OCI-LY1 (cell line): ENCODE measurements at regions not wholly inside any gene's neighbourhood (a gene's known extent, or its start where the extent isn't known, plus 50 kb on each side); places are given as distances from the start of the nearest gene placed in this dataset.

Source experiments
- H2AFZ ChIP-seq: fragments of 200-600 bp; sonication (generic), shearing (Covaris generic); 2 replicates; pipeline ENCODE4 v1.6.0; 2014; ENCODE audit warnings: antibody characterized with exemption, mild to moderate bottlenecking, low read length
- H3F3A ChIP-seq: fragments of 200-600 bp; sonication (generic), shearing (Covaris generic); 2 replicates; pipeline ENCODE4 v1.6.0; 2014; ENCODE audit warnings: mild to moderate bottlenecking, antibody characterized with exemption, low read length, moderate library complexity; ENCODE audit not compliant: insufficient read depth
- H3K27ac ChIP-seq: fragments of 200-600 bp; sonication (generic); 2 replicates; pipeline ENCODE4 v1.5.1; 2014; ENCODE audit warnings: low read length, mixed run types, mild to moderate bottlenecking, low read depth; ENCODE audit not compliant: poor library complexity, severe bottlenecking
- H3K27me3 ChIP-seq: fragments of 200-600 bp; sonication (generic); 2 replicates; pipeline ENCODE4 v1.6.0; 2014; ENCODE audit warnings: antibody characterized with exemption, mild to moderate bottlenecking, low read length, moderate library complexity; ENCODE audit not compliant: insufficient read depth
- H3K36me3 ChIP-seq: fragments of 200-600 bp; sonication (generic); 2 replicates; pipeline ENCODE4 v1.6.1; 2014; ENCODE audit warnings: mild to moderate bottlenecking, antibody characterized with exemption, low read length, moderate library complexity, mixed read lengths; ENCODE audit not compliant: insufficient read depth
- H3K4me1 ChIP-seq: fragments of 200-600 bp; sonication (generic); 2 replicates; pipeline ENCODE4 v1.5.1; 2014; ENCODE audit warnings: mild to moderate bottlenecking, low read length, moderate library complexity; ENCODE audit not compliant: insufficient read depth, severe bottlenecking
- H3K4me2 ChIP-seq: fragments of 200-600 bp; sonication (generic), shearing (Covaris generic); 2 replicates; pipeline ENCODE4 v1.6.1; 2014; ENCODE audit warnings: low read length
- H3K4me3 ChIP-seq: fragments of 200-600 bp; sonication (generic); 2 replicates; pipeline ENCODE4 v1.5.1; 2014; ENCODE audit warnings: low read length, low read depth, mild to moderate bottlenecking, mixed read lengths; ENCODE audit not compliant: poor library complexity, severe bottlenecking
- H3K79me2 ChIP-seq: fragments of 200-600 bp; shearing (Covaris generic); 2 replicates; pipeline ENCODE4 v1.6.1; 2016; ENCODE audit warnings: mixed run types, low read length, mixed read lengths; ENCODE audit not compliant: insufficient read depth
- H3K9ac ChIP-seq: fragments of 200-600 bp; sonication (generic), shearing (Covaris generic); 2 replicates; pipeline ENCODE4 v1.6.1; 2014; ENCODE audit warnings: mild to moderate bottlenecking, low read length, mixed read lengths
- H3K9me2 ChIP-seq: fragments of 200-600 bp; sonication (generic), shearing (Covaris generic); 2 replicates; pipeline ENCODE4 v1.6.1; 2014; ENCODE audit warnings: low read depth, mild to moderate bottlenecking, low read length, mixed read lengths
- H3K9me3 ChIP-seq: fragments of 200-600 bp; shearing (Covaris generic); 2 replicates; pipeline ENCODE4 v1.6.1; 2014; ENCODE audit warnings: low read length, mixed read lengths
- H4K20me1 ChIP-seq: fragments of 200-600 bp; sonication (generic), shearing (Covaris generic); 2 replicates; pipeline ENCODE4 v1.6.0; 2016; ENCODE audit warnings: mild to moderate bottlenecking, low read length; ENCODE audit not compliant: insufficient read depth
- EZH2 ChIP-seq: fragments of 200-600 bp; sonication (generic), shearing (Covaris generic); IDR thresholded peaks from 2 replicates; pipeline ENCODE4 v1.8.0; 2017; ENCODE audit warnings: borderline replicate concordance, mixed run types, mild to moderate bottlenecking, antibody characterized with exemption, low read length, moderate library complexity, mixed read lengths
- TF ChIP-seq, protein P1 (sequence below): fragments of 200-600 bp; sonication (generic), shearing (Covaris generic); IDR thresholded peaks from 2 replicates; pipeline ENCODE4 v1.5.1; 2017; ENCODE audit warnings: mild to moderate bottlenecking, antibody characterized with exemption, low read length, moderate library complexity, mixed read lengths

DNA sequence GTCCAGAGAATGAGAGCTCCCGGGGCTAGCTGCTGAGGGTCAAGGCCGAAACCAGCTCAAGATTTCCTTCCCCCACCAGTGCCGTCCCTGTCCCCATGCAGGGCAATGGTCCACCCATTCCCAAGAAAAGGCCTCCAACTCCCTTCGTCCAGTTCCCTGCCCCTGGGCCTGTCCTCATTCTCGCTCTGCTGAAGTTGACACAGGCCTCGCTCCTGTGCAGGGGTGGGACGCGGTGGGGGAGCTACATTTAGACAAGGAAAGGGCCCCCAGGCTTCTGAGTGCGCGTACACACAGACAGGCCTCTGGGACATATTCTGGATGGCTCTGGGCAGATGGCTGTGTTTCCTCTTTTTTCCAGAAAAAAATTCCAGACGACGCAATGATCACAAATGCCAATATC lies 188.3 kb downstream of the ETS2 start:
- no peak overlapping the region for H3K4me2 ChIP-seq
- peaks cover 6% of the 10 kb centered on the region for H3K4me1 ChIP-seq
- TF ChIP-seq, protein P1, sequence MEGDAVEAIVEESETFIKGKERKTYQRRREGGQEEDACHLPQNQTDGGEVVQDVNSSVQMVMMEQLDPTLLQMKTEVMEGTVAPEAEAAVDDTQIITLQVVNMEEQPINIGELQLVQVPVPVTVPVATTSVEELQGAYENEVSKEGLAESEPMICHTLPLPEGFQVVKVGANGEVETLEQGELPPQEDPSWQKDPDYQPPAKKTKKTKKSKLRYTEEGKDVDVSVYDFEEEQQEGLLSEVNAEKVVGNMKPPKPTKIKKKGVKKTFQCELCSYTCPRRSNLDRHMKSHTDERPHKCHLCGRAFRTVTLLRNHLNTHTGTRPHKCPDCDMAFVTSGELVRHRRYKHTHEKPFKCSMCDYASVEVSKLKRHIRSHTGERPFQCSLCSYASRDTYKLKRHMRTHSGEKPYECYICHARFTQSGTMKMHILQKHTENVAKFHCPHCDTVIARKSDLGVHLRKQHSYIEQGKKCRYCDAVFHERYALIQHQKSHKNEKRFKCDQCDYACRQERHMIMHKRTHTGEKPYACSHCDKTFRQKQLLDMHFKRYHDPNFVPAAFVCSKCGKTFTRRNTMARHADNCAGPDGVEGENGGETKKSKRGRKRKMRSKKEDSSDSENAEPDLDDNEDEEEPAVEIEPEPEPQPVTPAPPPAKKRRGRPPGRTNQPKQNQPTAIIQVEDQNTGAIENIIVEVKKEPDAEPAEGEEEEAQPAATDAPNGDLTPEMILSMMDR: no peak
- no peak for TF ChIP-seq EZH2
- H2AFZ ChIP-seq: no peak overlapping the region
- no peak overlapping the region for H3K4me3 ChIP-seq
- H3K9me3 ChIP-seq: no peaks in the 10 kb centered on the region
- H4K20me1 ChIP-seq: no peaks in the 10 kb centered on the region
- no peak overlapping the region for H3K9ac ChIP-seq
- H3K27ac ChIP-seq: no peak overlapping the region
- H3F3A ChIP-seq: no peaks in the 10 kb centered on the region
- H3K9me2 ChIP-seq: no peaks in the 10 kb centered on the region
- no peaks in the 10 kb centered on the region for H3K27me3 ChIP-seq
- no peaks in the 10 kb centered on the region for H3K79me2 ChIP-seq
- H3K36me3 ChIP-seq: no peaks in the 10 kb centered on the region

DNA sequence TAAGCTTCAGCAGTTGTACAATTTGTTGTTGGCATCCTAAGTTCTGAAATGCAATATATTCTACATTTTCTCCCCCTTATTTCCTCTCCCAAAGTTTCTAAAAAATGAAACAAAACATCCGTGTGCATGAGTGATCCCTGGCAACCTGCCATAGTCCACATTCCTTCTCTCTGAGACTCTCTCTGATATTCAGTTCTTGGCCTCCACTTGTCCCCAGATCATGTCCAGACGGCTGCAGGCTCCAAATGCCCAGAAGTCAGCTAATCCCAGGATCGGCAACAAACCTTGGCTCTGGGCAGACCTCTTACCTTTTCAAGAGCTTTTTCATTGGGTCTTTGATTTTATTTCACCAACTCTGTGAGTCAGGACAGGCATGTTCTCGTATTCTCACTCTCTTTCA lies 187.8 kb downstream of the ETS2 start:
- peaks cover 11% of the 10 kb centered on the region for H3K4me1 ChIP-seq
- no peaks in the 10 kb centered on the region for H3K27me3 ChIP-seq
- no peaks in the 10 kb centered on the region for H4K20me1 ChIP-seq
- no peak overlapping the region for H3K4me3 ChIP-seq
- H3K9me2 ChIP-seq: no peaks in the 10 kb centered on the region
- no peak overlapping the region for H3K27ac ChIP-seq
- H3K4me2 ChIP-seq: no peak overlapping the region
- H3K36me3 ChIP-seq: no peaks in the 10 kb centered on the region
- H3K9ac ChIP-seq: no peak overlapping the region
- no peaks in the 10 kb centered on the region for H3F3A ChIP-seq
- H3K79me2 ChIP-seq: no peaks in the 10 kb centered on the region
- no peak overlapping the region for H2AFZ ChIP-seq
- H3K9me3 ChIP-seq: no peaks in the 10 kb centered on the region
- no peak for TF ChIP-seq EZH2
- TF ChIP-seq, protein P1: no peak

DNA sequence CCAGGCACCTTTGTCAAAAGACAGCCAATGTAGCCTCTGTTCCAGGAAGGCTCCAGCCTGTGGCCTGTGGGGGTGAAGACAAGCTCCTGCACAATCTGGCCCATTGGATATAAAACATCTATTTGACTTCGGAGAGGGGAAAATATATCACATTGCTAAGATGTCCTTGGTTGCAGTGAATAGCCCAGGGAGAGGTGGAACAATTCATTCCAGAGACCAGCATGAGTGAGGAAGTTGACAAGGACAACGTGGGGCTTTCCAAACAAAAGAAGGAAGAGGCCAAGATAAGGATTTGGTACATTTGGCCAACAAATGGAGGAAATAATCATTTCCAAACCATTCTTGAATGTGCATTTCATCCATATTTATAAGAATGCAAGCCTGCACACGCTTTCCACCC lies 187.0 kb downstream of the ETS2 start:
- H3K27ac ChIP-seq: no peak overlapping the region

More for the DNA sequence above, 187.0 kb downstream of the ETS2 start:
- Histone ChIP-seq H3K36me3 (no peaks in the 10 kb centered on the region), H3K4me3 (no peak overlapping the region), H3K27me3 (no peaks in the 10 kb centered on the region), H3F3A (no peaks in the 10 kb centered on the region), H3K79me2 (no peaks in the 10 kb centered on the region), H3K9me2 (no peaks in the 10 kb centered on the region), H3K4me1 (peaks cover 17% of the 10 kb centered on the region), H2AFZ (no peak overlapping the region), H3K4me2 (no peak overlapping the region), H3K9ac (no peak overlapping the region), H4K20me1 (no peaks in the 10 kb centered on the region), H3K9me3 (no peaks in the 10 kb centered on the region)
- TF ChIP-seq EZH2: no peak
- TF ChIP-seq, protein P1: no peak
